ENCODE measurements at regions not wholly inside any gene's neighbourhood (a gene's known extent, or its start where the extent isn't known, plus 50 kb on each side); places are given as distances from the start of the nearest gene placed in this dataset.

DNA sequence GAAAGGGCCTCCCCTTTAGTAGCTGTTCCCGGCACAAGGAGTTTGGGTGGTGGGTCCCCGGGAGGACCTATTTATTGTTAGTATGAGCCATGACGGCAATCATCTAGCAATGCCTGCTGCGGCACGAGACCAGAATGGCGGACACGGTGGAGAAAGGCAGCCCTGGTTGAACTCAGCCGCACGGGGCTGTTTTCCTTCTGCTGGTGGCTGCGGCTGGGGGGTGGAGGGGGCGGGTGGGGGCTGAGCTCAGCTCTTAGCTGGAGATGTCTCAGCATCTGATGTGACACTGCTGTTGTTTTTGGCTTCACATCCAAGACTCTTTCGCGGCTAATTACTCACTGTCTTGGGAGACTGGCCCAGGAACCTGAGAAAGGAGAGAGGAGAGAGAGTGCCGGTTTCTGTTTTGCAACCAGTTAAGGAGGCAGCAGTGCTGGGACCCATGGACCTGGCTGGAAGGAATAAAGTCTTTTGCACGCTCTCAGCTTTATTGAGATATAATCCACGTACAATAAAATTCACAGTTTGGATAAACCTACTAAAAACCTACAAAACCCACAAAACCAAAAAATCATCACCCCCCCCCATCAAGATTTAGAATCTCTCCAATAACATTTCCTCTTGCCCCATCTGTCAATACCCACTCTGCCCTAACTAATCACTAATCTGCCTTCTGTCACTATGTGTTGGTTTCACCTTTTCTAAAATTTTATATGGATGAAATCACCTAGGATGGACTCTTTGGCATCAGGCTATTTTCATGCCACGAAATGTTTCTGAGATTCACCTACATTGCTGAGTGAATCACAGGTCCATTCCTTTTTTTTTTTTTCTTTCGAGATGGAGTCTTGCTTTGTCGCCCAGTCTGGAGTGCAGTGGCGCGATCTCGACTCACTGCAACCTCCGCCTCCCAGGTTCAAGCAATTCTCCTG lies 81.8 kb upstream of the NEURL1B start:
- TF ChIP-seq, protein P1, sequence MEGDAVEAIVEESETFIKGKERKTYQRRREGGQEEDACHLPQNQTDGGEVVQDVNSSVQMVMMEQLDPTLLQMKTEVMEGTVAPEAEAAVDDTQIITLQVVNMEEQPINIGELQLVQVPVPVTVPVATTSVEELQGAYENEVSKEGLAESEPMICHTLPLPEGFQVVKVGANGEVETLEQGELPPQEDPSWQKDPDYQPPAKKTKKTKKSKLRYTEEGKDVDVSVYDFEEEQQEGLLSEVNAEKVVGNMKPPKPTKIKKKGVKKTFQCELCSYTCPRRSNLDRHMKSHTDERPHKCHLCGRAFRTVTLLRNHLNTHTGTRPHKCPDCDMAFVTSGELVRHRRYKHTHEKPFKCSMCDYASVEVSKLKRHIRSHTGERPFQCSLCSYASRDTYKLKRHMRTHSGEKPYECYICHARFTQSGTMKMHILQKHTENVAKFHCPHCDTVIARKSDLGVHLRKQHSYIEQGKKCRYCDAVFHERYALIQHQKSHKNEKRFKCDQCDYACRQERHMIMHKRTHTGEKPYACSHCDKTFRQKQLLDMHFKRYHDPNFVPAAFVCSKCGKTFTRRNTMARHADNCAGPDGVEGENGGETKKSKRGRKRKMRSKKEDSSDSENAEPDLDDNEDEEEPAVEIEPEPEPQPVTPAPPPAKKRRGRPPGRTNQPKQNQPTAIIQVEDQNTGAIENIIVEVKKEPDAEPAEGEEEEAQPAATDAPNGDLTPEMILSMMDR (IDR thresholded peaks at IDR 0.05) = no peak
- no peak for TF ChIP-seq POLR2A (IDR thresholded peaks at IDR 0.05)

Measured in esophagus squamous epithelium (tissue), 4 donors.